Tibial nerve (tissue), 4 donors: ENCODE measurements at regions not wholly inside any gene's neighbourhood (a gene's known extent, or its start where the extent isn't known, plus 50 kb on each side); places are given as distances from the start of the nearest gene placed in this dataset.

Source experiments
- CTCF ChIP-seq, 5 experiments: fragments of 200-600 bp in 3 of 5; fragments of 450-650 bp in 2 of 5; sonication (generic) in 3 of 5; IDR thresholded peaks; one replicate each; pipeline ENCODE4 v1.5.1; 2016 to 2019; ENCODE audit warnings: antibody characterized with exemption in 5 of 5, mild to moderate bottlenecking in 3 of 5, moderate library complexity in 2 of 5
- EP300 ChIP-seq, 2 donors: sonication (generic); formaldehyde crosslinking; IDR thresholded peaks; one replicate each; pipeline ENCODE4 v1.6.1; 2017; ENCODE audit warnings: antibody characterized with exemption in 2 of 2, mild to moderate bottlenecking in 1 of 2
- POLR2A ChIP-seq, 2 donors: fragments of 450-650 bp; IDR thresholded peaks; one replicate each; pipeline ENCODE4 v1.6.1; 2017; ENCODE audit warnings: antibody characterized with exemption in 2 of 2, mild to moderate bottlenecking in 2 of 2, moderate library complexity in 2 of 2

GRCh38 chr10:121406823-121407545 is 191.3 kb downstream of the FGFR2 start:
- TF ChIP-seq CTCF (IDR thresholded peaks at IDR 0.05) = no peak
- TF ChIP-seq POLR2A (IDR thresholded peaks at IDR 0.05) = no peak
- no peak for TF ChIP-seq EP300 (IDR thresholded peaks at IDR 0.05)
